ENCODE measurements at regions not wholly inside any gene's neighbourhood (a gene's known extent, or its start where the extent isn't known, plus 50 kb on each side); places are given as distances from the start of the nearest gene placed in this dataset.

GRCh38 chr3:159821736-159822135 lies 166.9 kb upstream of the IL12A start:
- no peak for TF ChIP-seq TAF1 (IDR thresholded peaks at IDR 0.05; ENCODE audit: low read depth)
- no peak for TF ChIP-seq SMC3 (conservative IDR thresholded peaks at IDR 0.05; ENCODE audit: poor library complexity)
- TF ChIP-seq EZH2 (IDR thresholded peaks at IDR 0.05; ENCODE audit: borderline replicate concordance, insufficient read depth, low read length, poor library complexity, severe bottlenecking), result no peak
- TF ChIP-seq EP300 (conservative IDR thresholded peaks at IDR 0.05; ENCODE audit: poor library complexity, severe bottlenecking), result no peak
- no peak for TF ChIP-seq POLR2AphosphoS5 (IDR thresholded peaks at IDR 0.05)
- no peak for TF ChIP-seq REST (IDR thresholded peaks at IDR 0.05; ENCODE audit: borderline replicate concordance)
- TF ChIP-seq RAD21 (conservative IDR thresholded peaks at IDR 0.05), result no peak
- no peak for TF ChIP-seq CTCF (IDR thresholded peaks at IDR 0.05; ENCODE audit: poor library complexity, severe bottlenecking)
- TF ChIP-seq MXI1 (conservative IDR thresholded peaks at IDR 0.05; ENCODE audit: poor library complexity, severe bottlenecking), result no peak
- no peaks in the 10 kb centered on the region for H3K9me3 ChIP-seq (ENCODE audit: low read length)
- H4K20me1 ChIP-seq (ENCODE audit: insufficient read depth), result no peaks in the 10 kb centered on the region
- H3K9ac ChIP-seq (ENCODE audit: low read length), result no peak overlapping the region
- no peak overlapping the region for H3K4me2 ChIP-seq (ENCODE audit: low read length)
- H3K36me3 ChIP-seq (ENCODE audit: insufficient read depth, low read length), result no peaks in the 10 kb centered on the region
- no peaks in the 10 kb centered on the region for H3K9me2 ChIP-seq (ENCODE audit: insufficient read depth, low read length)
- H2AFZ ChIP-seq (ENCODE audit: low read depth, low read length), result no peak overlapping the region
- H3K4me3 ChIP-seq (ENCODE audit: low read length), result no peak overlapping the region
- no peaks in the 10 kb centered on the region for H3F3A ChIP-seq (ENCODE audit: insufficient read depth, low read length, poor library complexity, severe bottlenecking)
- no peaks in the 10 kb centered on the region for H3K27me3 ChIP-seq (ENCODE audit: insufficient read depth, low read depth, low read length)
- no peak overlapping the region for H3K27ac ChIP-seq (ENCODE audit: low read length)
- H3K79me2 ChIP-seq (replicated peaks; ENCODE audit: insufficient read depth, low read length), result no peaks in the 10 kb centered on the region

GRCh38 chr3:159823780-159824179 lies 164.9 kb upstream of the IL12A start:
- TF ChIP-seq MXI1 (conservative IDR thresholded peaks at IDR 0.05; ENCODE audit: poor library complexity, severe bottlenecking) (no peak), CTCF (IDR thresholded peaks at IDR 0.05; ENCODE audit: poor library complexity, severe bottlenecking) (no peak), POLR2AphosphoS5 (IDR thresholded peaks at IDR 0.05) (no peak), RAD21 (conservative IDR thresholded peaks at IDR 0.05) (no peak), REST (IDR thresholded peaks at IDR 0.05; ENCODE audit: borderline replicate concordance) (no peak), EZH2 (IDR thresholded peaks at IDR 0.05; ENCODE audit: borderline replicate concordance, insufficient read depth, low read length, poor library complexity, severe bottlenecking) (no peak), SMC3 (conservative IDR thresholded peaks at IDR 0.05; ENCODE audit: poor library complexity) (no peak), EP300 (conservative IDR thresholded peaks at IDR 0.05; ENCODE audit: poor library complexity, severe bottlenecking) (no peak), TAF1 (IDR thresholded peaks at IDR 0.05; ENCODE audit: low read depth) (no peak)
- H3K79me2 ChIP-seq (replicated peaks; ENCODE audit: insufficient read depth, low read length), result no peaks in the 10 kb centered on the region
- no peaks in the 10 kb centered on the region for H3K27me3 ChIP-seq (ENCODE audit: insufficient read depth, low read depth, low read length)
- H3K27ac ChIP-seq (ENCODE audit: low read length), result no peak overlapping the region
- no peak overlapping the region for H2AFZ ChIP-seq (ENCODE audit: low read depth, low read length)
- no peaks in the 10 kb centered on the region for H3K9me3 ChIP-seq (ENCODE audit: low read length)
- H3K36me3 ChIP-seq (ENCODE audit: insufficient read depth, low read length), result no peaks in the 10 kb centered on the region
- no peaks in the 10 kb centered on the region for H4K20me1 ChIP-seq (ENCODE audit: insufficient read depth)
- H3K9me2 ChIP-seq (ENCODE audit: insufficient read depth, low read length), result no peaks in the 10 kb centered on the region
- no peak overlapping the region for H3K4me2 ChIP-seq (ENCODE audit: low read length)
- H3F3A ChIP-seq (ENCODE audit: insufficient read depth, low read length, poor library complexity, severe bottlenecking), result no peaks in the 10 kb centered on the region
- no peak overlapping the region for H3K4me3 ChIP-seq (ENCODE audit: low read length)
- no peak overlapping the region for H3K9ac ChIP-seq (ENCODE audit: low read length)

Data from neural cell (in vitro differentiated cells).